WTC11 (cell line): ENCODE measurements at regions not wholly inside any gene's neighbourhood (a gene's known extent, or its start where the extent isn't known, plus 50 kb on each side); places are given as distances from the start of the nearest gene placed in this dataset.

Experiments used
- ATAC-seq: fragments of 200-7000 bp; cut with Tn5 transposase; 2 replicates; pipeline ENCODE4 v1.10.0; 2021; ENCODE audit warnings: mild to moderate bottlenecking, moderate library complexity
- CTCF ChIA-PET: fragments of 300-600 bp; sonication (Branson Sonifier 250); formaldehyde crosslinking; loops from one replicate; lab custom pipeline; 2021; ENCODE audit warnings: antibody characterized with exemption; lab: Charles Lee
- POLR2A ChIA-PET: fragments of 350-600 bp; sonication (Branson Sonifier 250); formaldehyde crosslinking; loops from one replicate; lab custom pipeline; 2021; ENCODE audit warnings: antibody characterized with exemption; lab: Charles Lee
- DNase-seq: peaks from one replicate; pipeline ENCODE4 v3.0.0; 2021; ENCODE audit warnings: low spot score
- H3K27ac Mint-ChIP-seq: 2 replicates; pipeline ENCODE4 v1.8.0; 2021; ENCODE audit warnings: mixed read lengths
- H3K27me3 Mint-ChIP-seq: 2 replicates; pipeline ENCODE4 v1.8.0; 2021; ENCODE audit warnings: low read depth, mild to moderate bottlenecking, moderate library complexity, mixed read lengths
- H3K36me3 Mint-ChIP-seq: 2 replicates; pipeline ENCODE4 v1.8.0; 2021; ENCODE audit warnings: mixed read lengths
- H3K4me1 Mint-ChIP-seq: 2 replicates; pipeline ENCODE4 v1.8.0; 2022; ENCODE audit warnings: mixed read lengths
- H3K4me3 Mint-ChIP-seq: 2 replicates; pipeline ENCODE4 v1.8.0; 2021; ENCODE audit warnings: mild to moderate bottlenecking, moderate library complexity, mixed read lengths
- H3K9me3 Mint-ChIP-seq: 2 replicates; pipeline ENCODE4 v1.8.0; 2021; ENCODE audit warnings: mixed read lengths
- ATF1 ChIP-seq: sonication (generic); formaldehyde crosslinking; IDR thresholded peaks from 2 replicates; pipeline ENCODE4 v1.8.1; 2023; ENCODE audit warnings: mild to moderate bottlenecking, moderate library complexity, missing genetic modification reagents
- CDX4 ChIP-seq: fragments of 250-450 bp; sonication (Bioruptor Pico); IDR thresholded peaks from 2 replicates; pipeline ENCODE4 v1.9.0; 2021; ENCODE audit warnings: moderate library complexity, mild to moderate bottlenecking, inconsistent platforms, borderline replicate concordance
- CREB1 ChIP-seq: sonication (generic); formaldehyde crosslinking; IDR thresholded peaks from 2 replicates; pipeline ENCODE4 v1.8.0; 2023; ENCODE audit warnings: mild to moderate bottlenecking, missing genetic modification reagents
- E2F1 ChIP-seq: sonication (generic); formaldehyde crosslinking; IDR thresholded peaks from 2 replicates; pipeline ENCODE4 v1.8.0; 2022; ENCODE audit warnings: mild to moderate bottlenecking, missing genetic modification reagents
- EMX1 ChIP-seq: fragments of 250-450 bp; sonication (Bioruptor Pico); IDR thresholded peaks from 2 replicates; pipeline ENCODE4 v1.8.0; 2021; ENCODE audit warnings: mild to moderate bottlenecking
- ERG ChIP-seq: fragments of 250-450 bp; sonication (Bioruptor Pico); IDR thresholded peaks from 2 replicates; pipeline ENCODE4 v1.8.0; 2021; ENCODE audit warnings: mild to moderate bottlenecking
- IRF1 ChIP-seq: sonication (generic); formaldehyde crosslinking; IDR thresholded peaks from 2 replicates; pipeline ENCODE4 v1.8.0; 2023; ENCODE audit warnings: missing genetic modification reagents
- IRF2 ChIP-seq: sonication (generic); formaldehyde crosslinking; IDR thresholded peaks from 2 replicates; pipeline ENCODE4 v1.8.0; 2022; ENCODE audit warnings: low read depth, missing genetic modification reagents, borderline replicate concordance
- NFYB ChIP-seq: sonication (generic); formaldehyde crosslinking; conservative IDR thresholded peaks from 2 replicates; pipeline ENCODE4 v1.8.0; 2022; ENCODE audit warnings: low read depth, missing genetic modification reagents
- NR3C1 ChIP-seq: sonication (generic); formaldehyde crosslinking; conservative IDR thresholded peaks from 2 replicates; pipeline ENCODE4 v1.8.1; 2023; ENCODE audit warnings: low read depth, mild to moderate bottlenecking, missing genetic modification reagents
- RORB ChIP-seq: fragments of 250-450 bp; sonication (Bioruptor Pico); IDR thresholded peaks from 2 replicates; pipeline ENCODE4 v1.9.0; 2021; ENCODE audit warnings: mild to moderate bottlenecking
- SMAD3 ChIP-seq: sonication (generic); formaldehyde crosslinking; IDR thresholded peaks from 2 replicates; pipeline ENCODE4 v1.8.0; 2022; ENCODE audit warnings: missing genetic modification reagents, mild to moderate bottlenecking, borderline replicate concordance
- SP1 ChIP-seq: sonication (generic); formaldehyde crosslinking; conservative IDR thresholded peaks from 2 replicates; pipeline ENCODE4 v1.8.1; 2022; ENCODE audit warnings: missing genetic modification reagents
- TEAD4 ChIP-seq: sonication (generic); formaldehyde crosslinking; IDR thresholded peaks from 2 replicates; pipeline ENCODE4 v1.8.0; 2022; ENCODE audit warnings: mild to moderate bottlenecking, missing genetic modification reagents
- TP53 ChIP-seq: sonication (generic); formaldehyde crosslinking; IDR thresholded peaks from 2 replicates; pipeline ENCODE4 v1.8.1; 2023; ENCODE audit warnings: mild to moderate bottlenecking, missing genetic modification reagents
- ZNF281 ChIP-seq: sonication (generic); formaldehyde crosslinking; IDR thresholded peaks from 2 replicates; pipeline ENCODE4 v1.8.0; 2023; ENCODE audit warnings: mild to moderate bottlenecking, missing genetic modification reagents
- ZNF416 ChIP-seq: fragments of 250-450 bp; sonication (Bioruptor Pico); IDR thresholded peaks from 2 replicates; pipeline ENCODE4 v1.9.0; 2021; ENCODE audit warnings: mild to moderate bottlenecking, inconsistent platforms
- ZNF512 ChIP-seq: sonication (generic); formaldehyde crosslinking; IDR thresholded peaks from 2 replicates; pipeline ENCODE4 v1.8.1; 2022; ENCODE audit warnings: missing genetic modification reagents, borderline replicate concordance
- ZNF532 ChIP-seq: fragments of 250-450 bp; sonication (Bioruptor Pico); IDR thresholded peaks from 2 replicates; pipeline ENCODE4 v1.9.0; 2021; ENCODE audit warnings: mild to moderate bottlenecking, borderline replicate concordance
- ZNF671 ChIP-seq: fragments of 250-450 bp; sonication (Bioruptor Pico); IDR thresholded peaks from 2 replicates; pipeline ENCODE4 v1.8.0; 2021; ENCODE audit warnings: mild to moderate bottlenecking

- TF ChIP-seq RORB (CRISPR knock-in tag) (no peak), CREB1 (CRISPR knock-in tag) (no peak), ZNF416 (no peak), ZNF532 (CRISPR knock-in tag) (no peak), SP1 (CRISPR knock-in tag) (no peak), CDX4 (CRISPR knock-in tag) (no peak), NFYB (CRISPR knock-in tag) (no peak), EMX1 (CRISPR knock-in tag) (no peak)
- TF ChIP-seq, all 79 proteins: peak for 0
Observed at GRCh38 chr2:60306267-60306861, 247.1 kb downstream of the BCL11A start (continued).

GRCh38 chr2:60303680-60304079 is 249.8 kb downstream of the BCL11A start:
- DNase-seq (no peak), ATAC-seq (no peak)
- Mint-ChIP-seq H3K27ac (no peak overlapping the region), H3K4me3 (no peak overlapping the region), H3K36me3 (no peaks in the 10 kb centered on the region), H3K9me3 (no peaks in the 10 kb centered on the region), H3K27me3 (no peaks in the 10 kb centered on the region), H3K4me1 (peaks cover 10% of the 10 kb centered on the region)
- POLR2A ChIA-PET = no interaction called here
- TF ChIP-seq E2F1 = no peak
- no peak for TF ChIP-seq SMAD3 (CRISPR knock-in tag)
- no peak for TF ChIP-seq IRF2
- no peak for TF ChIP-seq TP53 (CRISPR knock-in tag)
- no peak for TF ChIP-seq ZNF281
- no peak for TF ChIP-seq ZNF416
- TF ChIP-seq ERG (CRISPR knock-in tag) = no peak
- TF ChIP-seq ZNF512 (CRISPR knock-in tag) = no peak
- TF ChIP-seq NFYB (CRISPR knock-in tag) = no peak
- no peak for TF ChIP-seq TEAD4 (CRISPR knock-in tag)
- TF ChIP-seq CREB1 (CRISPR knock-in tag) = no peak
- no peak for TF ChIP-seq NR3C1
- TF ChIP-seq ZNF671 (CRISPR knock-in tag) = no peak
- no peak for TF ChIP-seq IRF1 (CRISPR knock-in tag)
- no peak for TF ChIP-seq ATF1
- CTCF ChIA-PET = no interaction called here
